ENCODE measurements at regions not wholly inside any gene's neighbourhood (a gene's known extent, or its start where the extent isn't known, plus 50 kb on each side); places are given as distances from the start of the nearest gene placed in this dataset.

GRCh38 chr9:135299651-135300345 lies 179.8 kb upstream of the PPP1R26 start:
- DNase-seq (ENCODE audit: low spot score in 2 of 2) = no peak
- Histone ChIP-seq H3K27me3 (peaks cover 0 to 51% of the 10 kb centered on the region in 2 donors), H3K4me3 (no peak overlapping the region), H3K4me1 (no peaks in the 10 kb centered on the region), H3K27ac (no peak overlapping the region), H3K9me3 (no peaks in the 10 kb centered on the region), H3K36me3 (no peaks in the 10 kb centered on the region)
- intact Hi-C loops (cut with DNase I; ENCODE audit: low total_unique reads) = no loop called here
- TF ChIP-seq CTCF (IDR thresholded peaks at IDR 0.05) = no peak
- no peak for TF ChIP-seq POLR2A (IDR thresholded peaks at IDR 0.05)
- TF ChIP-seq POLR2AphosphoS5 (IDR thresholded peaks at IDR 0.05) = no peak

GRCh38 chr9:135300346-135301141 lies 179.0 kb upstream of the PPP1R26 start:
- H3K9me3 ChIP-seq = no peaks in the 10 kb centered on the region
- TF ChIP-seq CTCF (IDR thresholded peaks at IDR 0.05) (no peak), POLR2AphosphoS5 (IDR thresholded peaks at IDR 0.05) (no peak), POLR2A (IDR thresholded peaks at IDR 0.05) (no peak)
- H3K27ac ChIP-seq = no peak overlapping the region
- no peaks in the 10 kb centered on the region for H3K4me1 ChIP-seq
- intact Hi-C loops (cut with DNase I; ENCODE audit: low total_unique reads) = no loop called here
- H3K27me3 ChIP-seq = peaks cover 0 to 55% of the 10 kb centered on the region in 2 donors
- no peaks in the 10 kb centered on the region for H3K36me3 ChIP-seq
- H3K4me3 ChIP-seq = no peak overlapping the region
- no peak for DNase-seq (ENCODE audit: low spot score in 2 of 2)

- intact Hi-C loops (cut with DNase I; ENCODE audit: low total_unique reads) = no loop called here
- Histone ChIP-seq H3K27ac (no peak overlapping the region), H3K9me3 (no peaks in the 10 kb centered on the region), H3K4me3 (no peak overlapping the region), H3K4me1 (no peaks in the 10 kb centered on the region), H3K36me3 (no peaks in the 10 kb centered on the region), H3K27me3 (peaks cover 0 to 60% of the 10 kb centered on the region in 2 donors)
- DNase-seq (ENCODE audit: low spot score in 2 of 2) = no peak
- TF ChIP-seq CTCF (IDR thresholded peaks at IDR 0.05) = no peak
- no peak for TF ChIP-seq POLR2AphosphoS5 (IDR thresholded peaks at IDR 0.05)
- TF ChIP-seq POLR2A (IDR thresholded peaks at IDR 0.05) = no peak
Observed at GRCh38 chr9:135301271-135302263, 178.0 kb upstream of the PPP1R26 start.

- intact Hi-C loops (cut with DNase I; ENCODE audit: low total_unique reads) = no loop called here
- Histone ChIP-seq H3K4me1 (no peaks in the 10 kb centered on the region), H3K4me3 (peak overlapping the region in 2 of 3 donors; percentile 33 to 52), H3K27me3 (peaks cover 0 to 61% of the 10 kb centered on the region in 2 donors), H3K36me3 (no peaks in the 10 kb centered on the region), H3K27ac (no peak overlapping the region), H3K9me3 (no peaks in the 10 kb centered on the region)
- no peak for DNase-seq (ENCODE audit: low spot score in 2 of 2)
- TF ChIP-seq POLR2AphosphoS5 (IDR thresholded peaks at IDR 0.05) (no peak), POLR2A (IDR thresholded peaks at IDR 0.05) (no peak), CTCF (IDR thresholded peaks at IDR 0.05) (no peak)
Observed at GRCh38 chr9:135302329-135303279, 177.0 kb upstream of the PPP1R26 start.

Measured in breast epithelium (tissue), 4 donors.